H1 (cell line): ENCODE measurements at regions not wholly inside any gene's neighbourhood (a gene's known extent, or its start where the extent isn't known, plus 50 kb on each side); places are given as distances from the start of the nearest gene placed in this dataset.

Experiments
- CBX5 ChIP-seq: fragments of 300-800, 300-1000 bp; sonication (generic); IDR thresholded peaks from 2 replicates; pipeline ENCODE4 v1.7.1; 2016; ENCODE audit warnings: antibody characterized with exemption, low read length, low read depth
- CREB1 ChIP-seq: IDR thresholded peaks from 2 replicates; pipeline ENCODE4 v1.6.1; 2012; ENCODE audit warnings: inconsistent platforms
- EZH2 ChIP-seq: fragments of 200-600 bp; sonication (generic); IDR thresholded peaks from 2 replicates; pipeline ENCODE4 v1.7.1; 2012; ENCODE audit warnings: low read depth, mild to moderate bottlenecking, moderate library complexity, low read length, inconsistent platforms; ENCODE audit not compliant: severe bottlenecking
- JUN ChIP-seq: IDR thresholded peaks from 2 replicates; pipeline ENCODE4 v1.6.1; 2011; ENCODE audit warnings: low read depth, mild to moderate bottlenecking, improper control_type of control experiment, low read length
- POLR2A ChIP-seq, 2 experiments: IDR thresholded peaks; 1 replicate in 1 of 2; 2 replicates in 1 of 2; pipeline ENCODE4 v1.6.1; 2011; ENCODE audit warnings: low read depth in 2 of 2, low read length in 2 of 2, mild to moderate bottlenecking in 2 of 2; ENCODE audit errors: control extremely low read depth in 1 of 2
- TF ChIP-seq, protein P1 (sequence below): IDR thresholded peaks from 2 replicates; pipeline ENCODE4 v1.6.1; 2011; ENCODE audit warnings: low read depth, mild to moderate bottlenecking, low read length; ENCODE audit not compliant: insufficient read depth
- TF ChIP-seq, protein P2 (sequence below): IDR thresholded peaks from 2 replicates; pipeline ENCODE4 v1.6.1; 2011; ENCODE audit warnings: low read length, improper control_type of control experiment

DNA sequence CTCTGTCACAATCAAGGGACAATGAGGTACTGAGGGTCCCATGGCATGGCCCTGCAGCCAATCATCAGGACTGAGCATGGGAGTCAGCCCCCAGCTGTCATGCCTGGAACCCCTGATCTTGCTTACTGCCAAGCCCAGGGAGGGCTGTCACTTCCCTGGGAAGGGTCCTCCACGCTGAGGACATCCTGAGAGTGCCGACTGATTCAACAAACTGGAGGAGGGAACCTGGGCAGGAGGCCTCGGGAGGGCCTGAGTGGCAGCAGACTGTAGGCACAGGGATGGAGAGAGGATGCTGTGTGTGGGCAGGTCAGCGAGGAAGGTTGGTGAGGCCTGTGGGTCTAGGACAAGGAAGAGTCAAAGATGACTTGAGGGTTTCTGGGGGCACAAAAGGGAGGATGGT lies 154.3 kb downstream of the ZNF248 start:
- TF ChIP-seq EZH2 (no peak), CREB1 (no peak), JUN (no peak), CBX5 (no peak), POLR2A (IDR thresholded peaks at IDR 0.05; ENCODE audit: control extremely low read depth in 1 of 2, low read depth in 2 of 2, low read length in 2 of 2) (no peak)
- TF ChIP-seq, protein P1, sequence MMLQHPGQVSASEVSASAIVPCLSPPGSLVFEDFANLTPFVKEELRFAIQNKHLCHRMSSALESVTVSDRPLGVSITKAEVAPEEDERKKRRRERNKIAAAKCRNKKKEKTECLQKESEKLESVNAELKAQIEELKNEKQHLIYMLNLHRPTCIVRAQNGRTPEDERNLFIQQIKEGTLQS, result no peak
- TF ChIP-seq, protein P2, sequence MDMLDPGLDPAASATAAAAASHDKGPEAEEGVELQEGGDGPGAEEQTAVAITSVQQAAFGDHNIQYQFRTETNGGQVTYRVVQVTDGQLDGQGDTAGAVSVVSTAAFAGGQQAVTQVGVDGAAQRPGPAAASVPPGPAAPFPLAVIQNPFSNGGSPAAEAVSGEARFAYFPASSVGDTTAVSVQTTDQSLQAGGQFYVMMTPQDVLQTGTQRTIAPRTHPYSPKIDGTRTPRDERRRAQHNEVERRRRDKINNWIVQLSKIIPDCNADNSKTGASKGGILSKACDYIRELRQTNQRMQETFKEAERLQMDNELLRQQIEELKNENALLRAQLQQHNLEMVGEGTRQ, result no peak
